Activated naive CD8-positive, alpha-beta T cell treated with anti-CD3 and anti-CD28 coated beads for 36 hours (primary cell): ENCODE measurements at regions not wholly inside any gene's neighbourhood (a gene's known extent, or its start where the extent isn't known, plus 50 kb on each side); places are given as distances from the start of the nearest gene placed in this dataset.
"Not testable (repeated sequence)": the region's sequence is repeated elsewhere in the genome, so short reads cannot be mapped to it uniquely, and the experiment has no call there.

Experiments
- DNase-seq: peaks from one replicate; pipeline ENCODE4 v3.0.0; 2021
- H3K27ac Mint-ChIP-seq: one replicate; pipeline ENCODE4 v1.8.0; 2022; ENCODE audit warnings: mild to moderate bottlenecking, moderate library complexity, mixed read lengths
- H3K27me3 Mint-ChIP-seq: one replicate; pipeline ENCODE4 v1.8.0; 2022; ENCODE audit warnings: mild to moderate bottlenecking, mixed read lengths
- H3K36me3 Mint-ChIP-seq: one replicate; pipeline ENCODE4 v1.8.0; 2021; ENCODE audit warnings: mild to moderate bottlenecking, mixed read lengths
- H3K4me1 Mint-ChIP-seq: one replicate; pipeline ENCODE4 v1.8.0; 2021; ENCODE audit warnings: mixed read lengths
- H3K4me3 Mint-ChIP-seq: one replicate; pipeline ENCODE4 v1.8.0; 2022; ENCODE audit warnings: mild to moderate bottlenecking, moderate library complexity, mixed read lengths
- H3K9me3 Mint-ChIP-seq: one replicate; pipeline ENCODE4 v1.8.0; 2022; ENCODE audit warnings: mixed read lengths

- H3K27me3 Mint-ChIP-seq: peaks cover 8% of the 10 kb centered on the region
- no peaks in the 10 kb centered on the region for H3K4me1 Mint-ChIP-seq
- no peak for DNase-seq
Observed at GRCh38 chr9:15372455-15372854, 50.2 kb upstream of the SNAPC3 start.

DNA sequence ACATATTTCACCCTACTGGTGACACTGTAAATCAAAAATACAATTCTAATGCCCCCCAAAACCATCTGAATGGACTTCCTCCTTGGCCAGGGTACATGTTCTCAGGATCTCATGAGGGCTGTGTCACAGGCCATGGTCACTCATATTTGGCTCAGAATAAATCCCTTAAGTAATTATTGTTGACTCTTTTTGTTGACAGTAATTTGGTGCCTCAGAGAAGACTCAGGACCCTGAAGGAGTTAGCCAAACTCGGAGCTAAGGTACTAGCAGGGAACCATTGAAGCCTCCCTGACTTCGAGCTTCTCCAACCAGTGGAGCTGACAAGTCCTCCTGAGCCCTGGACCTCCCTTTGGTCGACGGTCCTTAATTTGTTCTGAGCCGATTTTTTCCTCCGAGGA lies 51.2 kb upstream of the SNAPC3 start:
- H3K4me1 Mint-ChIP-seq: no peaks in the 10 kb centered on the region
- H3K4me3 Mint-ChIP-seq: no peak overlapping the region
- H3K36me3 Mint-ChIP-seq: peaks cover 5% of the 10 kb centered on the region
- peaks cover 8% of the 10 kb centered on the region for H3K27me3 Mint-ChIP-seq
- peaks cover 9% of the 10 kb centered on the region for H3K9me3 Mint-ChIP-seq
- no peak for DNase-seq
- H3K27ac Mint-ChIP-seq: no peak overlapping the region

More at GRCh38 chr9:15372455-15372854, 50.2 kb upstream of the SNAPC3 start:
- Mint-ChIP-seq H3K27ac (no peak overlapping the region), H3K9me3 (peaks cover 9% of the 10 kb centered on the region), H3K36me3 (peaks cover 5% of the 10 kb centered on the region), H3K4me3 (no peak overlapping the region)

- H3K9me3 Mint-ChIP-seq: peaks cover 3% of the 10 kb centered on the region
- no peak for DNase-seq
- no peak overlapping the region for H3K27ac Mint-ChIP-seq
- peaks cover 3% of the 10 kb centered on the region for H3K36me3 Mint-ChIP-seq
- no peak overlapping the region for H3K4me3 Mint-ChIP-seq
- peaks cover 4% of the 10 kb centered on the region for H3K27me3 Mint-ChIP-seq
- no peaks in the 10 kb centered on the region for H3K4me1 Mint-ChIP-seq
Observed at GRCh38 chr9:15370466-15371447, 51.9 kb upstream of the SNAPC3 start.

GRCh38 chr9:15369871-15370270 lies 52.8 kb upstream of the SNAPC3 start:
- Mint-ChIP-seq H3K9me3 (no peaks in the 10 kb centered on the region), H3K4me1 (no peaks in the 10 kb centered on the region)

GRCh38 chr9:15369238-15369637 lies 53.4 kb upstream of the SNAPC3 start:
- Mint-ChIP-seq H3K9me3 (no peaks in the 10 kb centered on the region), H3K4me3 (no peak overlapping the region), H3K27me3 (peaks cover 4% of the 10 kb centered on the region), H3K27ac (no peak overlapping the region), H3K4me1 (no peaks in the 10 kb centered on the region), H3K36me3 (no peaks in the 10 kb centered on the region)
- DNase-seq: no peak

More at GRCh38 chr9:15369871-15370270, 52.8 kb upstream of the SNAPC3 start:
- H3K36me3 Mint-ChIP-seq: no peaks in the 10 kb centered on the region
- H3K4me3 Mint-ChIP-seq: no peak overlapping the region
- peaks cover 4% of the 10 kb centered on the region for H3K27me3 Mint-ChIP-seq
- H3K27ac Mint-ChIP-seq: no peak overlapping the region
- DNase-seq: no peak

DNA sequence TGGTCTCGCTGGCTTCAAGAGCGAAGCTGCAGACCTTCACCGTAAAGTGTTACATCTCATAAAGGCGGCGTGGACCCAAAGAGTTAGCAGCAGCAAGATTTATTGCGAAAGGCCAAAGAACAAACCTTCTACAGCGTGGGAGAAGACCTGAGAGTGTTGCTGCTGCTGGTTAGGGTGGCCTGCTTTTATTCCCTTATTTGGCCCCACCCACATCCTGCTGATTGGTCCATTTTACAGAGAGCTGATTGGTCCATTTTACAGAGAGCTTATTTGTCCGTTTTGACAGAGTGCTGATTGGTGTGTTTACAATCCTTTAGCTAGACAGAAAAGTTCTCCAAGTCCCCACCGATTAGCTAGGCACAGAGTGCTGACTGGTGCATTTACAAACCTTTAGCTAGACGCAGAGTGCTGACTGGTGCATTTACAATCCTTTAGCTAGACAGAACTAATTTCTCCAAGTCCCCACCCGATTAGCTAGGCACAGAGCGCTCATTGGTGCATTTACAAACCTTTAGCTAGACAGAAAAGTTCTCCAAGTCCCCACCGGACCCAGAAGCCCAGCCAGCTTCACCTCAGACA lies 57.6 kb upstream of the SNAPC3 start:
- not testable (repeated sequence) for H3K4me3 Mint-ChIP-seq, H3K27ac Mint-ChIP-seq, DNase-seq, H3K4me1 Mint-ChIP-seq, H3K9me3 Mint-ChIP-seq, H3K27me3 Mint-ChIP-seq, H3K36me3 Mint-ChIP-seq

DNA sequence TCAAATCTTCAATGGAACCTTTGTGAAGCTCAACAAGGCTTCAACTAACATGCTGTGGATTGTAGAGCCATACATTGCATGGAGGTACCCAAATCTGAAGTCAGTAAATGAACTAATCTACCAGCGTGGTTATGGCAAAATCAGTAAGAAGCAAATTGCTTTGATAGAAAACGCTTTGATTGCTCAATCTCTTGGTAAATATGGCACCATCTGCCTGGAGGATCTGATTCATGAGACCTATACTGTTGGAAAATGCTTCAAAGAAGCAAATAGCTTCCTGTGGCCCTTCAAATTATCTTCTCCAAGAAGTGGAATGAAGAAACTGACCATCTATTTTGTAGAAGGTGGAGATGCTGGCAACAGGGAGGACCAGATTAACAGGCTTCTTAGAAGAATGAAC lies 54.7 kb upstream of the TTC39B start:
- no peaks in the 10 kb centered on the region for H3K27me3 Mint-ChIP-seq
- H3K9me3 Mint-ChIP-seq: no peaks in the 10 kb centered on the region
- no peak for DNase-seq
- no peak overlapping the region for H3K27ac Mint-ChIP-seq
- peaks cover 6% of the 10 kb centered on the region for H3K4me1 Mint-ChIP-seq
- H3K4me3 Mint-ChIP-seq: no peak overlapping the region
- H3K36me3 Mint-ChIP-seq: no peaks in the 10 kb centered on the region

DNA sequence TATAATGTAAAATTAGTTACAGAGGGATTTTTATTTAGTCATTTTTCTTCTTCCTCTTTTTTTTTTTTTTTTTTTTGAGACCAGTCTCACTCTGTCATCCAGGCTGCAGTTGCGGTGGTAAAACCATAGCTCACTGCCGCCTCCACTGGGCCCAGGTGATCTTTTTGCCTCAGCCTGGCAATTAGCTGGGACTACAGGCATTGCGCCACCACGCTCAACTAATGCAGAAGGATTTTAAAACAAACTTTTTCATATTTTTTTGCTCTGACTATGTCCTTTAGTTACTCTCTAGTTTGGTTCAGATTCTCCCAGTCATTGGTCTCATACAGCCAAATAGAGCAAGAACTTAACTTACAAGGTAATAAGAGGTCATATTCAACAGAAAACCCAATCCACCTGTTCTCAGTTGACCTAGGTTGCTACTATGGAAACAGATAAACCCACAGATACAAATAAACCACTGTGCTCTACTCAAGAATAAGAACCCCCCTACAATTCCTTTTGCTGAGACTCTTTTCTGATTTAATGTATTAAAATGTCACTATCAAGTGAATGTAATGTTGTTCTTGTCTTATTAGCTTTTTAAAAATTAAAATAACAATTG lies 50.1 kb upstream of the TTC39B start:
- H3K27me3 Mint-ChIP-seq: no peaks in the 10 kb centered on the region
- peaks cover 18% of the 10 kb centered on the region for H3K4me1 Mint-ChIP-seq
- DNase-seq: peak; percentile 30
- no peak overlapping the region for H3K4me3 Mint-ChIP-seq
- no peaks in the 10 kb centered on the region for H3K36me3 Mint-ChIP-seq
- no peak overlapping the region for H3K27ac Mint-ChIP-seq
- no peaks in the 10 kb centered on the region for H3K9me3 Mint-ChIP-seq
